HG02840 (cell line): ENCODE measurements at regions not wholly inside any gene's neighbourhood (a gene's known extent, or its start where the extent isn't known, plus 50 kb on each side); places are given as distances from the start of the nearest gene placed in this dataset.

ENCODE experiments used
- ATAC-seq: cut with Tn5 transposase; IDR thresholded peaks from one replicate; pipeline ENCODE4 v1.9.1; 2021; ENCODE audit warnings: mild to moderate bottlenecking, moderate library complexity, moderate number of reproducible peaks; ENCODE audit not compliant: unreplicated experiment, low FRiP score

DNA sequence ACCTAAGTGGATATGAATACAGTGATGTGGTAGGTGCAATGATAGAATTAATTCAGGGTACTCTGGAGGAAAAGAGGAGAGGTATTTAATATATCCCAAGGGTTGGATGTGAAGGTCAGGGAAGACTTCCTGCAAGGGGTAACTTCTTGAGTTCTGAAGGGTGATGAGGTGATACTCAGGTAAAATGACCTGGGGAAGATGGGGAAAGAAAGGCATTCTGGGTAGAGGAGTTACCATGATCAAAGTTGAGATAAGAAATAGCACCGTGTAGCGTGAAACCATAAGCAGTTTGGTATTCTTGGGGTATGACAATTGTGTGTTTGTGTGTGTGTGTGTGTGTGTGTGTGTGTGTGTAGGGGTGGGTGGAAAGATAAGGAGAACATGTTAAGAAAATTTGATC is 270.4 kb upstream of the LCORL start:
- ATAC-seq, result no peak

DNA sequence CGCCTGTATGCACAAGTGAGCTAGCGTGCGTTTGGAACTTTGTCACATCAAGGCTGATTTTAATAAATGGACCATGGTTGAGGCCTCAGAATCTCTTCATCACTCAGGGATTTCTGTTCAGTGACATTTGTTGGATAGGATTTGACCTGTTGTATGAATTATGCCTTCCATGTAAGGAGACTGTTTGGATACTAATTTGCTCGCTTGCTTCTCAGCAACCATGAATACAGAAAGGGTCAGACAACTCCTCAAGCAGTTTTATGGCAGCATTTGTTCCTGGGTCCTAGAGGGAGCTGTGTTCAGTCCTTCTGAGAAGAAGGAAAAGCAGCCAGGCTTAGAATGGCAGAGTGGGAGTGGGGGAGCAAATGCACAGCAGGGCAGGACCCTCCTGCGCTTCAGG is 269.7 kb upstream of the LCORL start:
- ATAC-seq, result no peak

DNA sequence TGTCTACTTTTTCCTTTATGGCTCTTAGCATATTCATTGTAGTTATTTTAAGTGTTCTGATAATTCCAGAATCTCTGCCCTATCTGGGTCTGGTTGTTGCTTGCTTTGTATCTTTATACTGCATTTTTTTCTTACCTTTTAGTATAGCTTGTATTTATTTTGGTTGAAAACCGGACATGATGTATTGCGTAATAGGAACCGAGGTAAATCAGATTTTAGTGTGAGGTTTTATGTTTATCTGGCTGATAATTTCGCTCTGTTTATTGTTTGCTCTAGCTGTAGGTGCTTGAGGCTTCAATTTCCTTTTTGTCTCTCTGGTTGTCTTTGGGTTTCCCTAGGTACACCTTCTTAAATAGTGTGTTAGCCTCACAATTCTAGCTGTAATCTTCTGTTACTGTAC is 263.8 kb upstream of the LCORL start:
- ATAC-seq, result no peak

DNA sequence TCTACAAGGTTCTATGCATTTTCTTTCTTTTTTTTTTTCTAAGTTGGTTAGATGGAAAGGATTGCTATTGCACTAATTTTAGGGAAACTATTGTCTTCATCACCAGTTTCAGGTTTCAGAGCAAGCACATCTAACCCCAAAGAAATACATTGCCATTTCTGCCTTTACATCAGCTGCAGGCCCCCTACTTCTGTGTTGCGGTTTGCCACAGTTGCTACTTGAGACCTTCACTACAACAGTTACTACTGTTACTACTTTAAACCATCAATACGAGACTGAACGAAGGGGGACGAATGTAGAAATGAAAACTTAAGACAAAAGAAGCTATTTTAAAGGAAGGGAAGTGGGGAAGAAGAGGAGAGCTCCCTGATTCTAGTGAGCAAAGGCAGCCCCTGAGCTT is 256.7 kb upstream of the LCORL start:
- ATAC-seq, result no peak

DNA sequence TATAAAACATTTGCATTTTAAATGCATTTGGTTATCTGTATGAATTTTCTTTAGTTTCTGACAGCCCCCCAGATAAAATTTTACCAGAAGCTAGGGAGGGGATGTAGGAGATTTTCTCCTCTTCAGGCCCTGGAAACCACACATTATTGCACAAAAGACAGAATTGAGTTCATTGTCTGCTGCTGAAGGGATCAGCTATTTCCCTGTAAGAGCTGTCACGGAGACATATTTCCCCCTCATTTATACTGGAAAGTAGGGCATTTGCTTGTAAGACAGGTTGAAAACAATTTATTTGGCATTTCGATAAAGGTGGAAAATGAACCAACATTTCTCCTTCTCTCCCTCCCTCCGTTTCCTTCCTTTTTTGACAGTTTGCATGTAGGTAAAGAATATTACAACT is 241.3 kb upstream of the LCORL start:
- no peak for ATAC-seq

DNA sequence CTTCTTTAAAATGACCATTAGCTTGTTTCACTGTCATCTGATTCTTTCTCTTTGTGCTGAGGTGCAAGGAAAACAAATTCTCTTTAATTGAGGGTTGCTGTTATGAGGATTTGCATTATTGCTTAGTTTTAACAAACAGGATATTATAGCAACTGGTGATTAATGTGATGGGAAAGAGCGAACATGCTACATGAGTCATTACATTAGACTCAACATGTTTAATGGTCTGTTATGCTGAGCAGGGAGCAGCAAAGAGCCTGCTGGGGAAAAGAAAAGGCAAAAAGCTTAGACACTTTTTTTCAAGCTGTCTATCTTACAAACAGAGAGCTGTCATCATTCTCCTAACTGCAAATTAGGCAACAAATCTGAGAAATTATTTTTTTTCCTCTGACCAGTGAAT is 230.5 kb upstream of the LCORL start:
- no peak for ATAC-seq

DNA sequence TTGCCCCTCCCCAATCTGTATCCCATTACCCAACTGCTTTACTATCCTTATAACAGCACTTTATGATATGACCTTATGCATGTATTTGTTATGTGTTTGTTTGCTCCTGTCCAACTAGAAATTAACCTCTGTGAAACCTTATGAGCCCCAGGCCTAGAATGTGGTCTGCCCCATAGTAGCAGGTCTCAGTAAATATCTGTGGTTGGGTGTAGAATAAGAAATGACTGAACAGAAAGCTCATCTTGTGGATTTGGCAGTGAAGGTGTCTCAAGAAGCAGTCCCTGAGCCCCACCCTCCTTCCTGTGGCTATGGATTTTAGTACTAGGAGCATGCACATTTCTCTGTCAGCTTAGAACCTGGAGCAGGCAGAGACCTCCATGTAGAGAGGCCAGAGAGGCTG is 229.0 kb upstream of the LCORL start:
- no peak for ATAC-seq

DNA sequence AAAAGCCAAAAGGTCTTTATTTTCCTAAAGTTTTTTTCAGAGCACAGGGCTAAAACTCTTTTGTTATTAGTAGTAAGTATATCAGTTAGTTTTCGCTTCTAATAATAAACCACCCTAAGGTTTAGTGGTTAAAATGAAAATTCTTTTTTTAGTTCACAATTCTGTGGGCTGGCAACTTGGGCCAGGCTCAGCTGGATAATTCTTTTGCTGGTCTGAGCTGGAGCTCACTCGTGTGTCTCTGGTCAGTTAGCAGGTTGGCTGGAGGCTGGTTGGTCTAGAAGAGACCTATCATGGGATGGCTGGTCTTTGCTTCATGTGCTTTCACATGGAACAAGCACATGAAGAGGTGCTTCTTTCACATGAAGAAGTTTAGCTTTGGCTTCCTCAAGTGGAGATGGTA is 227.1 kb upstream of the LCORL start:
- no peak for ATAC-seq

DNA sequence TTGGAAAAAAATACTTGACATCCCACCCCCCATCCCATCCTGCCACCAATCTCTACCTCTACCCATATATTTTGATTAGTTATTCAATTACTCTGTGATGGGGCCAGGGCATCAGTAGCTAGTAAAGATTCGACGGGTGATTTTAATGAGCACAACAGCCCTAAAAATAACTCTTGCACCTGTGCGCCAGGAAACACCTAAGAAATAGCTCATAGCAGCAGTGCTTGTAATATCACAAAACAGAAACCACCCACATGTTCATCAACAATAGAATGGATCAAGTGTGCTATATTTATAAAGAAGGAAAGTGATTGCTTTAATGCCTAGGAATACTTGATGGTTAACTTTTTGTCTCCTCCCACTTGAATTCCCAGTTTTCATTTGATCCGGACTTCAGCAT is 225.6 kb upstream of the LCORL start:
- ATAC-seq, result no peak

DNA sequence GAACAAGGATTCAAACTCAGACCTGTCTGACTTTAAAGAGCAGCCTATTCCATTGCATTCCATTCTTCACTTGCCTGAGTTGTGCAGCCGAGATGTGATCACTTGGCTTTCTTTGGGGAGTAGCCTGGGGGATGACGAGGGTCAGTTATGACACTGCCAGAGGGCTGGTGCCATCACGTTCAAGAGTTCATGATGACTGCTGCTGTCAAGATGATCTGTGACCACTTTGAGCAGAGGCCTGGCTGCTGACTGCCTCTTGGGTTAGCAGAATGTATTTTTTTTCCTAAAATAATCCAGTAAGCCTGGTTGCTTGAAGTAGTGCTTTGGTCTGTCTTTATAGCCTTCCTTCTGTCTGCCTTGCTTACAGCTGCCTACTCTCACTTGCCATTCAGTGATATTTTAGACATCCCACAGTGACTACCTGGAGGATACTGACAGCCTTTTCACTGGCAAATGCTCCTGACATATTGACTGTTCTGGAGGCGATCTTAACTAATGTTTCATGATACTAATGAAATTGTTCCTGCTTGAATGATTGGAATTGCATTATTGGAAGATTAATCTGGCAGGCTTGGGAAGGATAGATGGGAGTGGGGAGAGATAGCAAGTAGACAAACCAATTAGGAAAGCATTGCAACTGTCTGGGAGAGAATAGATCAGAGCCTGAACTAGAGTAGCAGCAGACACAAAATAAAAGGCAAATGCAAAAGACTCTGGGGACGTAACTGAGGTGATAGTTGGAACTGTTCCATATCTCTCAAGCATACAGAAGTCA is 221.6 kb upstream of the LCORL start:
- ATAC-seq, result no peak

DNA sequence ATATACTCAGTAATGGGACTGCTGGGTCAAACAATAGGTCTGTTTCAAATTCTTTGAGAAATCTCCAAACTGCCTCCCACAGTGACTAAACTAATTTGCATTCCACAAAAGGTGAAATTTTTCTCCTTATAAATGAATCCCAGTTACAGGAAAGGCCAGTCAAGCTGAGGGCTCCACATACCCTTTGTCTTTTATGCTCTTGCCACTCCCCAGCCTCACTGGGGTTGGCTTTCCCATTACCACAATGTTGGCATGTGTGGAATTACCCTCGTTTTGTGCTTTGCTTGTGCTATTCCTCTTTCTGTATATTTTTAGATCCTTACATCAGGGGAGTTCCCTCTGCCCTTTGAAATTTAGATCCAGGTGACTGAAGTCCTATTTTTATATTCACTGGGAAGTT is 220.2 kb upstream of the LCORL start:
- ATAC-seq, result no peak

DNA sequence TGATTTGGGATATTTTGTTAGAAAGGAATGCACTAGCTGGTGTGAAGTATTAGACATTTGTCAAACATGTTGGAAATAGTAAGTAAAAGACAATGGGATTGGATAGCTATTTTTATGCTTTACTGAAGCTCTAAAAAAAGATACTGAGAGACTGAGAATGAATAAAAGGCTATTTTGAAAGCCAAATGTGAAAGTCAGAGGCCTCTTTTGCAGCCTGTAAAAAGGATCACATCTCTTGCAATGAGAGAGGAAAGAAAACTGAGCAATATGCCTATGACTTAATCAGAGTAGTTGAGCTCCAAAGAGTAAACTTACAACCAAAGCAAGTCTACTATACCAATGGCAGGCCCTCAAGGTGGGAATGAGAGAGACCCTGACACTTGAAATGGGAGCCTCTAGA is 212.6 kb upstream of the LCORL start:
- ATAC-seq, result no peak

DNA sequence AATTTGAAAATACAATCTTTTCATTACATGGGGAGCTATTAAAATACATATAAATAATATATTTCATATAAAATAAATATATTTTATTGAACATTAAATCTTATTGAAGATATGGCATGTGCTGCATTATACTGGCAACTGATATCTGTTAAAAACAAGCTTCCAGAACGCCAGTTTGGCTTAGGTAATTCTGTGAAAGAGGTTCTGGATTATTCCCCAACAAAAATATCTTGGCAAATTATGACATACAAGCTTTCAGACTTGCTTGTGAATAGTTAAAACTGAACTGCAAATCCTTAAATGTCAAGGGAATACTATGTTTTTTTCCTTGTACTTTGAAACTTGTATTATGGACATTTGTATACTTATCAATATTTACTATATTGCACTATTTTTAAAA is 210.2 kb upstream of the LCORL start:
- no peak for ATAC-seq

DNA sequence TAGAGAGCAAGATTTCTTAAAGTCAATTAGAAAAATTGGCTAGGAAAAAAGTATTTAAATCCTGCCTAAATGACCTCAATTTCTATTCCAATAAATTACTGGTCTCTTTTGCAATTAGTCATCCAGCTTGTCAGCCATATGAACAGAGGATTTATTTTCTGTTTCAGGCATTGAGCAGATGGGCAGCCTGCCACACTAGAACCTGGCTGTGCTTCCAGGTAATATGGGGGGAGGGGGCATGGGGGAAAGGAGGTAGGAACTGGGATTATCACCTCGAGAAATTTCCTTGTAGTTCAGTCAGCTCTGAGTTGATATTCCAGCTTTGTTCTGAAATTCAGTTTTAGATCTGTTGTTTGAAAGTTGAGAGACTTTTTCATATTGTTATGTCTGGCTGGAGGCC is 206.3 kb upstream of the LCORL start:
- no peak for ATAC-seq

DNA sequence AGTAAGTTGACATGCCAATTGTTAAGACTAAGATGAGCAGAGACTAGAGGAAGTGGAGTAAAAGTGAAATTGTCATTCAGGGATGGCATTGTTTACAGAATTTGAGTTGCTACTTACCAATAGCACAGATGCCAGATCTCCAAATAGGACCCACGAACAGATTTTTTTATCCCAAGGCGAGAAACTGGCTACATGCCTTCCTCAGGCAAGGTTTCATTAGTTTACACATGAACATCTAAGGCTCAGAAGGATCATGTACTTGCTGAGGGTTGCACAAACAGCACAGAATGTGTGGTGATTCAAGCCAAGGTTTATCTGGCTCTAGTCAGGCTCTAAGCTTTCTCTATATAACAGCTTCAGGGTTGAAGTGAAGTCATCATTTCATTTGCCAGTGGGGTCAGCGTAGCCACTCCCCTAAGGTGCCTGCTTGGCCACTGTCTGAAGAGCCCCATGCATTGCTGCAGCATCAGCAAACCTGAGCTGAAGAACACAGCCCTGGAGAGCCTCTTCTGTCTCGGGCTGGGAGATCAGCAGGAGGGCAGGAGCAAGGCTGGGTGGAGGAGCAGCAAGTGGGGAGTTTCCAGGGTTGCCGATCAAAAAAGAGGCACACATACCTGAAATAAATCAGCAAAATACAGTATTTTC is 193.0 kb upstream of the LCORL start:
- no peak for ATAC-seq

DNA sequence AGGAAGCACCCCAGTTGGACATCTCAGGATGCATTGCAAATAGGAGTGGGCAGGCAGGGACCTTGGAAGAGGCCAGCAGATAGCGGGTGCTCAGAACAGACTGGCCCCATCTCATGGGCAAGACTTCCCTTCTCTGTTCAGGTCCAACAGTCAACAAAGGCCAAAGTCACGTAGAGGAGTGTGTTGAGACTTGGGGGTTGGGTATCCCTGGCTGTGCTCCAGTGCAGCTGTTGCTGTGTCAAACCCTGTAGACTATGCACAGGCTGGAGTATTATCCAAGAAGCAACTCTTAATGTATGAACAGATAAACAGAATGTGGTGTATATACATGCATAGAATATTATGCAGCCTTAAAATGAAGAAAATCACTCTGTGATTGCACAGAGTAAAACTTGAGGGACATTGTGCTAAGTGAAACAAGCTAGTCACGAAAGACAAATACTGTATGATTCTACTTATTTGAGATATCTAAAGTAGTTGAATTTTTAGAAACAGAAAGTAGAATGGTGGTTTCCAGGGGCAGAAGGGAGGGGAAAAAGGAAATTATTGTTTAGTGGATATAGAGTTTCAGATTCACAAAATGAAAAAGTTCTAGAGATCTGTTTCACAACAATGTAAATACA is 192.1 kb upstream of the LCORL start:
- no peak for ATAC-seq

DNA sequence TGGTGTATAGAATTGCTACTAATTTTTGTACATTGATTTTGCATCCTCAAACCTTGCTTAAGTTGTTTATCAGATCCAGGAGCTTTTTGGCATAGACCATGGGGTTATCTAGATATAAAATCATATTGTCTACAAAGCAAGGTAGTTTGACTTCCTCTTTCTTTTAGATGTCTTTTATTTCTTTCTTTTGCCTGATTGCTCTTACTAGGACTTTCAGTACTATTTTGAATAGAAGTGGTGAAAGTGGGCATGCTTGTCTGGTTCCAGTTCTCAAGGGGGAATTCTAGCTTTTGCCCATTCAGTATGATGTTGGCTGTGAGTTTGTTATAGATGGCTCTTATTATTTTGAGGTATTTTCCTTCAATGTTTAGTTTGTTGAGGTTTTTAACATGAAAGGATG is 187.9 kb upstream of the LCORL start:
- no peak for ATAC-seq

DNA sequence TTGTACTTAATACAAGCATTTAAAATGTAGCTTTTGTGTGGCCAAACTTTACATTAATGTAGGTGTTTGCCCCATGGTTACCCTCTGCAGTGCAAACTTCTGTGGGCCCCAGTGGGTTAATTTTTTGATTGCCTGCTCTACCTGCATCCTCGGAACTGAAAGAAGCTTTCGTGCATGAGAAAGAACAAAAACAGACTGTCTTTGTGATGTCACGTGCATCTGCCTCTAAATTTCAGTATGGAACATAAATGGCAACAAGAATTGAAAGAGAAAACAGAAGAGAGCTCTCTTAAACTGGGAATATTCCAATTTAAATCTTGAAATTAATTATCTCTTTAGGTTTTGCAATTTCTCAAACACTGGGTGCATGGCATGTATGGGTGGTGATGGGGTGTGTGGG is 182.4 kb upstream of the LCORL start:
- no peak for ATAC-seq

DNA sequence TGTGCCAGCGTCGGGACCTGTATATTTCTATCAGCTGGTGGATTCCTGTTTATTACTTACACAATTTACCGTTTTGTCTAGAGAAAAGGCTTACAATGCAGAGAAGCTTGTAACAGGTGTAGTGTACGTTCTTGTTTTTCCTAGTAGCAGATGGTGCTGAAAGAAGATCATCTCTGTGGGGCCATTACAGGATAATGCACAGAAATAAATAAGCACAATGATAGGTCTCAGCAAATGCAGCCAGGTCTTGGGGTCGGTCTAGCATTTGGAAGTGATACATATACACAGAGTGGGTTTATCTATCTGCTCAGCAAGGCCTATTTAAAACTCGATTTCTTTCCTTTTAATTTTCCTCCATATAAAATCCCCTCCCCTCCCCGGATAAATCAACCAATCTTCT is 180.9 kb upstream of the LCORL start:
- no peak for ATAC-seq

DNA sequence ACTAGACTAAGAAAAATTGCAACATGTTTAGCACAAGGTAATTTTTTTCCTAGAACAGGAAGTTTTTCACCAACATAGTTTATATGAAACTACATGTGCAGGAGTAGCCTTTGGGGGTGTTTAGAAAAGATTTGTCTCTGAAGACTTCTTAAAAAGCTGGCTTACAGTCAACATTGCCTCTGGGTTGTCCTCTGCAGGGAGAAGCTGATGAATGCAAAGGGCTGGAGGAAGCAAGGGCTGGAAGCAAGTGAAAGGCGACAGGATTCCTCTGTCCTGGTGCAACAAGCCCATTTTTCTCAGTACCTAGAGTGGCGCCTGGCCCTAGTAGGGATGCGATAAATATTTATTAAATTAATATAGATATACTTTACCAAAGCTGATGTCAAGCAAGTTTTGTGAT is 180.3 kb upstream of the LCORL start:
- ATAC-seq, result no peak

DNA sequence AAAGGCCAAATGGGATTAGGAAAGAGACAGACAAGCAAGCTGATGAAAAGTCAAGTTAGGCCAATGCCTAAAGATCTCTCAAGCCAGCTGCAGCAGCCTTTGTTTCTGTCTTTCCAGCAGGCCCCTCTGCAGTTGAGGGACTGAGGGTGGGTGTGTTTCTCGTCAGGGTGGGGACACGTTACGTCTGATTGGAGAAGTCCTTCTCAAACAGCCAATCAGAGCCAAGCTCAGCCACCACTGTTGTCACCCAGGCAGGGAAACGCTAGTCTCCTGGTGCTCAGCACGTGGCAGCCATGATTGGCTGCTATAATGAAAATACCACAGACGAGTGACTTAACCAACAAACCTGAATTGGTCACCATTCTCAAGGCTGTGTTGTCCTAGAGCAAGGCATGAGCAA is 177.1 kb upstream of the LCORL start:
- ATAC-seq, result no peak

DNA sequence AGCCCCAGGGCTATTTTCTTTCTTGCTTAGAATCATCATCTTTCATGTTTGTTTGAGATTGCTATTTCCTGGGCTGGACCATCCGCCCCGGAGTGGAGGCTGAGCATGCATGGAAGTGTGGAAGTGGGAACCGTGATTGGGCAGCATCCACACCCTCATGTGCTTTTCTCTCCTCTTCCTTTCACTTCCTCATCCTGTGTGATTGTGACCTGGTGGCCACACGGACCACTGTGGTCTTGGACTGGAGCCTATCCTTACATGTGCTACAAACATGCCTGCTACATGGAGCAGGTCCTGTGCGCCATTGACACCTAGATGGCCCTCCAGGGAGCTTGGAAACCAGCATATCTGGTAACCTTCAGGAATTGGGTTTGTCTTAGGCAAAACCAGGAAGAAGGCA is 175.9 kb upstream of the LCORL start:
- no peak for ATAC-seq
